ENCODE measurements at regions not wholly inside any gene's neighbourhood (a gene's known extent, or its start where the extent isn't known, plus 50 kb on each side); places are given as distances from the start of the nearest gene placed in this dataset.

- intact Hi-C loops (cut with DNase I), result no loop called here
- TF ChIP-seq POLR2AphosphoS5 (IDR thresholded peaks at IDR 0.05; ENCODE audit: insufficient read depth in 1 of 2, low read depth in 1 of 2) (no peak), POLR2A (IDR thresholded peaks at IDR 0.05) (no peak), CTCF (IDR thresholded peaks at IDR 0.05) (no peak)
- no peaks in the 10 kb centered on the region for H3K36me3 ChIP-seq
- no peak for DNase-seq (ENCODE audit: extremely low spot score in 2 of 2)
- H3K9me3 ChIP-seq, result no peaks in the 10 kb centered on the region
- no peaks in the 10 kb centered on the region for H3K4me1 ChIP-seq
- no peak overlapping the region for H3K27ac ChIP-seq
- no peaks in the 10 kb centered on the region for H3K27me3 ChIP-seq
- no peak overlapping the region for H3K4me3 ChIP-seq
Observed at GRCh38 chr17:37797206-37797605, 52.3 kb upstream of the HNF1B start.

- no peak overlapping the region for H3K27ac ChIP-seq
- no peaks in the 10 kb centered on the region for H3K9me3 ChIP-seq
- H3K36me3 ChIP-seq, result no peaks in the 10 kb centered on the region
- no peak for TF ChIP-seq POLR2A (IDR thresholded peaks at IDR 0.05)
- intact Hi-C loops (cut with DNase I), result no loop called here
- H3K4me3 ChIP-seq, result no peak overlapping the region
- no peaks in the 10 kb centered on the region for H3K27me3 ChIP-seq
- no peak for DNase-seq (ENCODE audit: extremely low spot score in 2 of 2)
- no peaks in the 10 kb centered on the region for H3K4me1 ChIP-seq
Observed at GRCh38 chr17:37796076-37796475, 51.2 kb upstream of the HNF1B start.
